ENCODE measurements at regions not wholly inside any gene's neighbourhood (a gene's known extent, or its start where the extent isn't known, plus 50 kb on each side); places are given as distances from the start of the nearest gene placed in this dataset.

- TF ChIP-seq POLR2A (IDR thresholded peaks at IDR 0.05; ENCODE audit: low read depth, low read length) = no peak
- no peak for TF ChIP-seq POLR2AphosphoS5 (IDR thresholded peaks at IDR 0.05; ENCODE audit: low read depth, low read length)
- TF ChIP-seq TAF1 (IDR thresholded peaks at IDR 0.05; ENCODE audit: borderline replicate concordance, low read depth, low read length) = no peak
Observed at GRCh38 chr10:33609546-33609945, 275.1 kb upstream of the NRP1 start.
